Adrenal gland (tissue), 5 donors: ENCODE measurements at regions not wholly inside any gene's neighbourhood (a gene's known extent, or its start where the extent isn't known, plus 50 kb on each side); places are given as distances from the start of the nearest gene placed in this dataset.

Experiments
- POLR2A ChIP-seq, 2 donors: fragments of 450-650 bp; IDR thresholded peaks; one replicate each; pipeline ENCODE4 v1.6.1; 2017; ENCODE audit warnings: antibody characterized with exemption in 2 of 2, mild to moderate bottlenecking in 2 of 2, moderate library complexity in 1 of 2
- TF ChIP-seq, protein P1 (sequence below), 6 experiments: fragments of 450-650 bp in 4 of 6; fragments of 200-600 bp in 2 of 6; sonication (generic) in 1 of 6; IDR thresholded peaks; 1 replicate in 5 of 6; 2 replicates in 1 of 6; pipeline versions ENCODE4 v1.5.1 to v1.8.0; 2016 to 2021; ENCODE audit warnings: antibody characterized with exemption in 6 of 6, mild to moderate bottlenecking in 2 of 6, moderate library complexity in 1 of 6
- donor health status: DM: no; HTN: no; CAD: no.

DNA sequence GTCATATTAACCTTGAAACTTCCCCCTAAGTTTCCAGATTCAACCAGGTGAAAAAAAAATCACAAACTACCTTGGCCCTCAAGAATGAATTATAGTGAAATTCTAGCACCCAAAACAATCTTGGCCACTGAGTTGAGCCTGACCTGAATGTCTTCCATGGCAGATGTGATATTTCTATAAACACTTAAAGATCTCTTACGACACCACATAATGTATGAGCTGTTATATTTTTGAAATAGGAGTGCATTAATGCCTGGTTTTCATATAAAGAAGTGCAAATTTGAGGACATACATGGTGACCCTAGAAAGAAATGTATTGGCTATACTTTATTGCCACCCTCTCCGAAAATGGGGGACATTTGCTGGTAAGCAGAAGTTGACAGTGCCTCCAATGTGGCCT is 584.1 kb upstream of the KCND2 start:
- TF ChIP-seq, protein P1, sequence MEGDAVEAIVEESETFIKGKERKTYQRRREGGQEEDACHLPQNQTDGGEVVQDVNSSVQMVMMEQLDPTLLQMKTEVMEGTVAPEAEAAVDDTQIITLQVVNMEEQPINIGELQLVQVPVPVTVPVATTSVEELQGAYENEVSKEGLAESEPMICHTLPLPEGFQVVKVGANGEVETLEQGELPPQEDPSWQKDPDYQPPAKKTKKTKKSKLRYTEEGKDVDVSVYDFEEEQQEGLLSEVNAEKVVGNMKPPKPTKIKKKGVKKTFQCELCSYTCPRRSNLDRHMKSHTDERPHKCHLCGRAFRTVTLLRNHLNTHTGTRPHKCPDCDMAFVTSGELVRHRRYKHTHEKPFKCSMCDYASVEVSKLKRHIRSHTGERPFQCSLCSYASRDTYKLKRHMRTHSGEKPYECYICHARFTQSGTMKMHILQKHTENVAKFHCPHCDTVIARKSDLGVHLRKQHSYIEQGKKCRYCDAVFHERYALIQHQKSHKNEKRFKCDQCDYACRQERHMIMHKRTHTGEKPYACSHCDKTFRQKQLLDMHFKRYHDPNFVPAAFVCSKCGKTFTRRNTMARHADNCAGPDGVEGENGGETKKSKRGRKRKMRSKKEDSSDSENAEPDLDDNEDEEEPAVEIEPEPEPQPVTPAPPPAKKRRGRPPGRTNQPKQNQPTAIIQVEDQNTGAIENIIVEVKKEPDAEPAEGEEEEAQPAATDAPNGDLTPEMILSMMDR (IDR thresholded peaks at IDR 0.05) = no peak
- TF ChIP-seq POLR2A (IDR thresholded peaks at IDR 0.05) = no peak
